CD4-positive, alpha-beta T cell (primary cell): ENCODE measurements at regions not wholly inside any gene's neighbourhood (a gene's known extent, or its start where the extent isn't known, plus 50 kb on each side); places are given as distances from the start of the nearest gene placed in this dataset.

Source experiments
- ATAC-seq: fragments of 200-7000 bp; cut with Tn5 transposase; one replicate; pipeline ENCODE4 v1.10.0; 2022; ENCODE audit warnings: mild to moderate bottlenecking; ENCODE audit not compliant: poor library complexity
- CTCF ChIA-PET: fragments of 350-600 bp; sonication (Branson Sonifier 250); formaldehyde crosslinking; loops from one replicate; lab custom pipeline; 2021; ENCODE audit warnings: antibody characterized with exemption, inconsistent platforms; lab: Charles Lee
- POLR2A ChIA-PET: fragments of 350-600 bp; sonication (Branson Sonifier 250); formaldehyde crosslinking; loops from one replicate; lab custom pipeline; 2021; ENCODE audit warnings: antibody characterized with exemption, inconsistent platforms; lab: Charles Lee
- DNase-seq, 14 experiments: peaks; one replicate each; pipeline ENCODE4 v3.0.0-alpha.2; 2013 to 2020; ENCODE audit warnings: mixed read lengths in 2 of 14
- H3K27ac ChIP-seq, 2 donors: one replicate each; pipeline versions ENCODE4 v1.5.1 to v1.7.0; 2013; ENCODE audit warnings: low read length in 2 of 2, low read depth in 1 of 2, mild to moderate bottlenecking in 1 of 2
- H3K27me3 ChIP-seq, 2 experiments: 1 replicate in 1 of 2; 2 replicates in 1 of 2; pipeline versions ENCODE4 v1.6.1 to v1.7.0; 2013; ENCODE audit warnings: low read length in 2 of 2, control low read depth in 1 of 2, mild to moderate bottlenecking in 1 of 2, moderate library complexity in 1 of 2; ENCODE audit not compliant: insufficient read depth in 2 of 2, control insufficient read depth in 1 of 2
- H3K36me3 ChIP-seq: one replicate; pipeline ENCODE4 v1.6.1; 2013; ENCODE audit warnings: low read length, control low read depth; ENCODE audit not compliant: insufficient read depth
- H3K4me1 ChIP-seq: one replicate; pipeline ENCODE4 v1.6.1; 2013; ENCODE audit warnings: low read length, control low read depth; ENCODE audit not compliant: insufficient read depth
- H3K4me3 ChIP-seq: one replicate; pipeline ENCODE4 v1.5.1; 2013; ENCODE audit warnings: mild to moderate bottlenecking, low read length, moderate library complexity
- H3K9me3 ChIP-seq, 2 experiments: 1 replicate in 1 of 2; 2 replicates in 1 of 2; pipeline versions ENCODE4 v1.6.1 to v1.7.0; 2013; ENCODE audit warnings: low read length in 2 of 2, mild to moderate bottlenecking in 2 of 2, control low read depth in 1 of 2, moderate library complexity in 1 of 2; ENCODE audit not compliant: control insufficient read depth in 1 of 2, insufficient read depth in 1 of 2
- H3K27ac Mint-ChIP-seq: one replicate; pipeline ENCODE4 v1.8.0; 2020; ENCODE audit warnings: mixed read lengths
- H3K27me3 Mint-ChIP-seq: one replicate; pipeline ENCODE4 v1.8.0; 2021; ENCODE audit warnings: mixed read lengths
- H3K36me3 Mint-ChIP-seq: one replicate; pipeline ENCODE4 v1.8.0; 2021; ENCODE audit warnings: low read depth, mixed read lengths
- H3K4me1 Mint-ChIP-seq: one replicate; pipeline ENCODE4 v1.8.0; 2021; ENCODE audit warnings: low read depth, mixed read lengths
- H3K4me3 Mint-ChIP-seq: one replicate; pipeline ENCODE4 v1.8.0; 2020; ENCODE audit warnings: mild to moderate bottlenecking, mixed read lengths
- H3K9me3 Mint-ChIP-seq: one replicate; pipeline ENCODE4 v1.8.0; 2020; ENCODE audit warnings: mixed read lengths
- intact Hi-C, 2 experiments: fragments of 100-400 bp; cut with DNase I in 1 of 2; cut with micrococcal nuclease in 1 of 2; formaldehyde crosslinking; loops; one replicate each; pipeline versions ENCODE4 v1.15.1 to v1.9.0; 2023 to 2025; cut with DNase I, micrococcal nuclease
- TF ChIP-seq, protein P1 (sequence below): fragments of 200-600 bp; IDR thresholded peaks from one replicate; pipeline ENCODE4 v1.8.0; 2022; ENCODE audit warnings: antibody characterized with exemption, mild to moderate bottlenecking

DNA sequence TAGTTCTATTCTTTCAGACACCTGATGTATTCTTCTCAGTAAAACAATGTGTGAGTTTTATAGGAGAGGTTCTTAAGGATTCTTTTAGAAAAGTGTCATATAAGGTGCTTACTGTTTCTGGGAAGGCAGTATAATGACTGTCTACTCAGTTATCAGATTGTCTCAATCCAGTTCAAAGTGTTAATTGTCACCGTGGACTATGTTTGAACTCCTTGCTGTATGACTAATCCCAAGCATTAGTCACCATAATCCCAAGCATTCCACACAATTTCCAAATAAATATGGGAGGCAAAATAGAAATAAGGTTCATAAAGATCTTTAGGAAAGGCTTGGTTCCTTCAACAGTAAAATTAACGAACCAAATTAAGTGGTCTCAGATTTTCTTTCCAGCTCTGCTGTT lies 342.1 kb upstream of the NR5A2 start:
- no peaks in the 10 kb centered on the region for H3K36me3 ChIP-seq
- CTCF ChIA-PET = interaction anchor here (1.4 kb wide), 1 partner anchor 824 kb away, joined by 6 read pairs; no protein-coding TSS in a partner anchor
- intact Hi-C loops = loop anchor here (2.0 to 10.0 kb wide), 4 partner anchors 802 to 1359 kb away; no protein-coding TSS in a partner anchor
- H3K4me1 ChIP-seq = no peaks in the 10 kb centered on the region
- Mint-ChIP-seq H3K4me3 (no peak overlapping the region), H3K36me3 (no peaks in the 10 kb centered on the region), H3K9me3 (no peaks in the 10 kb centered on the region), H3K27ac (no peak overlapping the region), H3K27me3 (peaks cover 8% of the 10 kb centered on the region), H3K4me1 (no peaks in the 10 kb centered on the region)
- no peak overlapping the region for H3K4me3 ChIP-seq
- H3K9me3 ChIP-seq = no peaks in the 10 kb centered on the region
- H3K27ac ChIP-seq = no peak overlapping the region
- no peaks in the 10 kb centered on the region for H3K27me3 ChIP-seq
- DNase-seq (no peak), ATAC-seq (no peak)
- TF ChIP-seq, protein P1, sequence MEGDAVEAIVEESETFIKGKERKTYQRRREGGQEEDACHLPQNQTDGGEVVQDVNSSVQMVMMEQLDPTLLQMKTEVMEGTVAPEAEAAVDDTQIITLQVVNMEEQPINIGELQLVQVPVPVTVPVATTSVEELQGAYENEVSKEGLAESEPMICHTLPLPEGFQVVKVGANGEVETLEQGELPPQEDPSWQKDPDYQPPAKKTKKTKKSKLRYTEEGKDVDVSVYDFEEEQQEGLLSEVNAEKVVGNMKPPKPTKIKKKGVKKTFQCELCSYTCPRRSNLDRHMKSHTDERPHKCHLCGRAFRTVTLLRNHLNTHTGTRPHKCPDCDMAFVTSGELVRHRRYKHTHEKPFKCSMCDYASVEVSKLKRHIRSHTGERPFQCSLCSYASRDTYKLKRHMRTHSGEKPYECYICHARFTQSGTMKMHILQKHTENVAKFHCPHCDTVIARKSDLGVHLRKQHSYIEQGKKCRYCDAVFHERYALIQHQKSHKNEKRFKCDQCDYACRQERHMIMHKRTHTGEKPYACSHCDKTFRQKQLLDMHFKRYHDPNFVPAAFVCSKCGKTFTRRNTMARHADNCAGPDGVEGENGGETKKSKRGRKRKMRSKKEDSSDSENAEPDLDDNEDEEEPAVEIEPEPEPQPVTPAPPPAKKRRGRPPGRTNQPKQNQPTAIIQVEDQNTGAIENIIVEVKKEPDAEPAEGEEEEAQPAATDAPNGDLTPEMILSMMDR = no peak
- POLR2A ChIA-PET = no interaction called here

DNA sequence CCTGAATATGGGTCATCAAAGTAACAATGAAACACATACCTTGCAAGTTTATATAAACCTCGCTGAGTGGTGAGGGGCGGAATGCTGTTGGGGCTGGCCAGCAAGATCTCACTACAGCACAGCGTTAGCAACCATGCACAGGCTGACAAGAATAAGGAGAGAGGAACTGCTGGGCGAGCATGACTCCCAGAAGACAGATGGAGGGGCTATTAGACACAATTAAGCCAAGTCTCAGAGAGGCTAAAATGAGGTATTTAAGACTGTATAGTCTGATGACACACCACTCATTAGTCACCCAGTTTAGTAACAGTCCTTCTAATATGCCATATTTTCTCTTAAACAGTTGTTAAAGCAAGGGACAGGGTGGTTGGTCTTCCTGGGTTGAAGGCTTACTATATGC lies 340.2 kb upstream of the NR5A2 start:
- Histone ChIP-seq H3K36me3 (no peaks in the 10 kb centered on the region), H3K27ac (no peak overlapping the region), H3K4me3 (no peak overlapping the region), H3K27me3 (peaks cover 0 to 5% of the 10 kb centered on the region in 2 experiments), H3K9me3 (no peaks in the 10 kb centered on the region), H3K4me1 (no peaks in the 10 kb centered on the region)
- DNase-seq (no peak), ATAC-seq (no peak)
- H3K9me3 Mint-ChIP-seq = no peaks in the 10 kb centered on the region
- POLR2A ChIA-PET = no interaction called here
- H3K27ac Mint-ChIP-seq = no peak overlapping the region
- no peak overlapping the region for H3K4me3 Mint-ChIP-seq
- intact Hi-C loops = loop anchor here (5.0 to 10.0 kb wide), 3 partner anchors 800 to 1357 kb away; no protein-coding TSS in a partner anchor
- peaks cover 8% of the 10 kb centered on the region for H3K27me3 Mint-ChIP-seq
- CTCF ChIA-PET = no interaction called here
- H3K4me1 Mint-ChIP-seq = no peaks in the 10 kb centered on the region
- H3K36me3 Mint-ChIP-seq = no peaks in the 10 kb centered on the region
- TF ChIP-seq, protein P1 = no peak

DNA sequence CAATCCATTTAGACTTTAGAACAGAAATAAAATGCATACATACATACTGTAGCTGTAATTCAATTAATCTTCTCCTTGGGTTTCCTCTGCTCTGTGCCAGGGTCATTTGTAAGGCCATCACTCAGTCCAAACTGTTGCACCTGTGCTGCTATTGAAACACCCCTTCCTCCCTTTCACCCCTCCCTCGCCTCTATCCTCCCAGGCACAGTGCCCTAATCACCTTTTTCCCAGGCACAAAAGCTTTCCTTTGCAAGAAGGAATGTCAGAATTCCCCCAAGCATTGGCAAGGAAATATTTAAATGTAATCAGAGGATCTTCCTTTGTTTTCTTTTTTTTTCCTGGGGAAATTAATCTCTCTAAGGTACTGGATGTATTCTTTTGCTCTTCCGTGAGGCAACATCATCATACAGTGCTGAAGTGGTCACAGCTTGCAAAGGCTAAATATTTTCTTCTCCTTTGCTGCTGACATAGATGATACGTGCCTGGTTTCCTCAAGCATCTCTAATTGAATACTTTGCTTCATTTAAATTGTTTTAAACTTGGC lies 339.3 kb upstream of the NR5A2 start:
- CTCF ChIA-PET = no interaction called here
- no peaks in the 10 kb centered on the region for H3K9me3 Mint-ChIP-seq
- H3K27me3 ChIP-seq = peaks cover 0 to 5% of the 10 kb centered on the region in 2 experiments
- H3K4me3 ChIP-seq = no peak overlapping the region
- DNase-seq (no peak), ATAC-seq (no peak)
- H3K27ac Mint-ChIP-seq = no peak overlapping the region
- no peaks in the 10 kb centered on the region for H3K9me3 ChIP-seq
- TF ChIP-seq, protein P1 = no peak
- H3K4me1 ChIP-seq = no peaks in the 10 kb centered on the region
- no peak overlapping the region for H3K4me3 Mint-ChIP-seq
- POLR2A ChIA-PET = no interaction called here
- no peaks in the 10 kb centered on the region for H3K36me3 ChIP-seq
- no peaks in the 10 kb centered on the region for H3K36me3 Mint-ChIP-seq
- H3K27ac ChIP-seq = no peak overlapping the region
- no peaks in the 10 kb centered on the region for H3K4me1 Mint-ChIP-seq
- H3K27me3 Mint-ChIP-seq = peaks cover 10% of the 10 kb centered on the region
- intact Hi-C loops = loop anchor here (2.0 to 10.0 kb wide), 4 partner anchors 619 to 1357 kb away; no protein-coding TSS in a partner anchor
